ENCODE measurements at regions not wholly inside any gene's neighbourhood (a gene's known extent, or its start where the extent isn't known, plus 50 kb on each side); places are given as distances from the start of the nearest gene placed in this dataset.

DNA sequence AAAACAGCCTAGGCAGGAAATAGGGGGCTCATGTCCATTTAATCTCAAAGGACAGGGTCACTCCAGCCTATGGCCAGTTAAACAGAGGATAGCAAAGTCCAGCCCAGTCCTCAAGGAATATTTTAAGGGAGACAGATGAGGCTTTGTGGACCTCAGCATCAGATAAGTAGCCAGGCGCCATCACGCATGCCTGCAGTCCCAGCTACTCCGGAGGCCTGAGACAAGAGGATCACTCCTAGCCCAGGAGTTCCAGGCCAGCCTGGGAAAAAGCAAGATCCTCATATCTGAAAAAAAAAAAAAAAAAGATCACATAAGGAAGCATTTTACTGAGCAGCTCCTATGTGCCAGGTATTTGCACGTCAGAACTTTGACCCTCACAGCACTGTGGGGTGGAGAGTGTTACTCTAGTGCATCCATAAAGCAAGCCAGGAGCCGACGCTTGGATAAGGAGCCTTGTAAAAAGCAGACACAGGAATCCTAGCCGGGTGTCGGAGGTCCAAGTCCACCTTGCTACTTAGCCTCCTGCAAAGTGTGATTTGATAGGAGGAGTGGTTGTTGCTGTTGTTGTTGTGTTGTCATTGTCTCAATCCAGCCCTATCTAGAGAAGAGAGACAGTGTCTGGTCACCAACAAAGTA lies 61.8 kb upstream of the DOCK1 start:
- 94% methylated on average over 6 of the region's 8 CpGs for WGBS (ENCODE audit: insufficient coverage)
- no peak for DNase-seq
- H3K4me3 Mint-ChIP-seq: no peak overlapping the region
- TF ChIP-seq, protein P1, sequence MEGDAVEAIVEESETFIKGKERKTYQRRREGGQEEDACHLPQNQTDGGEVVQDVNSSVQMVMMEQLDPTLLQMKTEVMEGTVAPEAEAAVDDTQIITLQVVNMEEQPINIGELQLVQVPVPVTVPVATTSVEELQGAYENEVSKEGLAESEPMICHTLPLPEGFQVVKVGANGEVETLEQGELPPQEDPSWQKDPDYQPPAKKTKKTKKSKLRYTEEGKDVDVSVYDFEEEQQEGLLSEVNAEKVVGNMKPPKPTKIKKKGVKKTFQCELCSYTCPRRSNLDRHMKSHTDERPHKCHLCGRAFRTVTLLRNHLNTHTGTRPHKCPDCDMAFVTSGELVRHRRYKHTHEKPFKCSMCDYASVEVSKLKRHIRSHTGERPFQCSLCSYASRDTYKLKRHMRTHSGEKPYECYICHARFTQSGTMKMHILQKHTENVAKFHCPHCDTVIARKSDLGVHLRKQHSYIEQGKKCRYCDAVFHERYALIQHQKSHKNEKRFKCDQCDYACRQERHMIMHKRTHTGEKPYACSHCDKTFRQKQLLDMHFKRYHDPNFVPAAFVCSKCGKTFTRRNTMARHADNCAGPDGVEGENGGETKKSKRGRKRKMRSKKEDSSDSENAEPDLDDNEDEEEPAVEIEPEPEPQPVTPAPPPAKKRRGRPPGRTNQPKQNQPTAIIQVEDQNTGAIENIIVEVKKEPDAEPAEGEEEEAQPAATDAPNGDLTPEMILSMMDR (IDR thresholded peaks at IDR 0.05): no peak
- no peak for TF ChIP-seq EZH2 (IDR thresholded peaks at IDR 0.05; ENCODE audit: borderline replicate concordance, insufficient read depth, low read depth, low read length, poor library complexity, severe bottlenecking)
- no peaks in the 10 kb centered on the region for H3K27me3 ChIP-seq (replicated peaks in 1 of 4; ENCODE audit: control extremely low read depth in 1 of 4, control insufficient read depth in 3 of 4, insufficient read depth in 4 of 4, low read length in 3 of 4)
- no peaks in the 10 kb centered on the region for H3K27me3 Mint-ChIP-seq
- H4K20me1 ChIP-seq (ENCODE audit: control insufficient read depth, insufficient read depth, low read length, poor library complexity, severe bottlenecking): no peaks in the 10 kb centered on the region
- H3K27ac Mint-ChIP-seq: no peak overlapping the region
- H3K4me3 ChIP-seq (ENCODE audit: control extremely low read depth in 1 of 5, extremely low read depth in 1 of 5, insufficient read depth in 1 of 5, low read depth in 2 of 5, low read length in 4 of 5): no peak overlapping the region
- no peak overlapping the region for H3K4me2 ChIP-seq (replicated peaks; ENCODE audit: low read depth, low read length, poor library complexity, severe bottlenecking)
- peaks cover 0 to 12% (median 0%) of the 10 kb centered on the region in 3 donors for H3K9me3 ChIP-seq (ENCODE audit: control extremely low read depth in 1 of 3, control insufficient read depth in 2 of 3, insufficient read depth in 1 of 3, low read length in 2 of 3)
- no peak for ATAC-seq (ENCODE audit: low read depth)
- intact Hi-C loops (cut with micrococcal nuclease): no loop called here
- ChIA-PET POLR2A (no interaction called here), CTCF (no interaction called here)
- H3K79me2 ChIP-seq (ENCODE audit: control insufficient read depth, insufficient read depth, low read length): no peaks in the 10 kb centered on the region
- no peak overlapping the region for H3K27ac ChIP-seq (ENCODE audit: low read length in 2 of 2)
- no peaks in the 10 kb centered on the region for H3K36me3 ChIP-seq (replicated peaks in 1 of 2; ENCODE audit: control extremely low read depth in 1 of 2, control insufficient read depth in 1 of 2, extremely low read depth in 1 of 2, insufficient read depth in 2 of 2, low read length in 1 of 2)
- no peaks in the 10 kb centered on the region for H3K4me1 ChIP-seq (ENCODE audit: control insufficient read depth in 2 of 2, insufficient read depth in 2 of 2, low read length in 2 of 2)
- no peak overlapping the region for H2AFZ ChIP-seq (ENCODE audit: insufficient read depth, low read depth, low read length, poor library complexity, severe bottlenecking)
- peaks cover 2% of the 10 kb centered on the region for H3K9me3 Mint-ChIP-seq (ENCODE audit: insufficient read depth)
- no peak overlapping the region for H3K9ac ChIP-seq (ENCODE audit: low read length)
- no peaks in the 10 kb centered on the region for H3K4me1 Mint-ChIP-seq

DNA sequence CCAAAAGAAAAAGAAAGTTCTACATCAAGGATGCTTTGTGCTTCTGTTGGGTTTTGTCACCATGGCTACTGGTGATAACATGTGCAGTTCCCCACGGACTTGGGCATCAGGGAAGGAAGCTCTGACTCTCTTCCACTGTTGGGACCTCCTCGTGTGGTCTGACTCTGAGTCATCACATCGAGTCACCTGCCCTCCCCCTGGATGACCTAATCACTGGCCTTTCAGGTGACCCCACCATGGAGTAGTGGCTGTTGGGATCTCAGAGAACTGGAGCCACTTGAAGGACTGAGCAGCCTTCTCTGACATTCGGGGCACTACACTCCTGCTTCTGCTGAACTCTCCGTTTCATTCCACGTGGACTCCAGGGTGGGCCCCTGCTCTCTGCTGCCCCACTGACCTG lies 60.8 kb upstream of the DOCK1 start:
- Histone ChIP-seq H3K9ac (ENCODE audit: low read length) (no peak overlapping the region), H4K20me1 (ENCODE audit: control insufficient read depth, insufficient read depth, low read length, poor library complexity, severe bottlenecking) (no peaks in the 10 kb centered on the region), H3K4me2 (replicated peaks; ENCODE audit: low read depth, low read length, poor library complexity, severe bottlenecking) (no peak overlapping the region), H3K36me3 (replicated peaks in 1 of 2; ENCODE audit: control extremely low read depth in 1 of 2, control insufficient read depth in 1 of 2, extremely low read depth in 1 of 2, insufficient read depth in 2 of 2, low read length in 1 of 2) (no peaks in the 10 kb centered on the region), H3K9me3 (ENCODE audit: control extremely low read depth in 1 of 3, control insufficient read depth in 2 of 3, insufficient read depth in 1 of 3, low read length in 2 of 3) (peaks cover 0 to 12% (median 0%) of the 10 kb centered on the region in 3 donors), H3K4me1 (ENCODE audit: control insufficient read depth in 2 of 2, insufficient read depth in 2 of 2, low read length in 2 of 2) (no peaks in the 10 kb centered on the region), H3K79me2 (ENCODE audit: control insufficient read depth, insufficient read depth, low read length) (no peaks in the 10 kb centered on the region), H2AFZ (ENCODE audit: insufficient read depth, low read depth, low read length, poor library complexity, severe bottlenecking) (no peak overlapping the region), H3K27me3 (replicated peaks in 1 of 4; ENCODE audit: control extremely low read depth in 1 of 4, control insufficient read depth in 3 of 4, insufficient read depth in 4 of 4, low read length in 3 of 4) (no peaks in the 10 kb centered on the region), H3K27ac (ENCODE audit: low read length in 2 of 2) (no peak overlapping the region), H3K4me3 (ENCODE audit: control extremely low read depth in 1 of 5, extremely low read depth in 1 of 5, insufficient read depth in 1 of 5, low read depth in 2 of 5, low read length in 4 of 5) (no peak overlapping the region)
- TF ChIP-seq, protein P1 (IDR thresholded peaks at IDR 0.05): no peak
- TF ChIP-seq EZH2 (IDR thresholded peaks at IDR 0.05; ENCODE audit: borderline replicate concordance, insufficient read depth, low read depth, low read length, poor library complexity, severe bottlenecking): no peak
- Mint-ChIP-seq H3K4me1 (no peaks in the 10 kb centered on the region), H3K27me3 (no peaks in the 10 kb centered on the region), H3K4me3 (no peak overlapping the region), H3K9me3 (ENCODE audit: insufficient read depth) (peaks cover 2% of the 10 kb centered on the region), H3K27ac (no peak overlapping the region)
- ChIA-PET CTCF (no interaction called here), POLR2A (no interaction called here)
- intact Hi-C loops (cut with micrococcal nuclease): no loop called here
- ATAC-seq (ENCODE audit: low read depth) (no peak), DNase-seq (no peak)
- WGBS (ENCODE audit: insufficient coverage): 53% methylated on average over 6 of the region's 6 CpGs
